Activated CD8-positive, alpha-beta memory T cell treated with anti-CD3 and anti-CD28 coated beads for 48 hours (primary cell): ENCODE measurements at regions not wholly inside any gene's neighbourhood (a gene's known extent, or its start where the extent isn't known, plus 50 kb on each side); places are given as distances from the start of the nearest gene placed in this dataset.

Experiments
- DNase-seq, 3 experiments: peaks; one replicate each; pipeline ENCODE4 v3.0.0-alpha.2; 2020; ENCODE audit warnings: low read depth in 2 of 3, low spot score in 2 of 3

DNA sequence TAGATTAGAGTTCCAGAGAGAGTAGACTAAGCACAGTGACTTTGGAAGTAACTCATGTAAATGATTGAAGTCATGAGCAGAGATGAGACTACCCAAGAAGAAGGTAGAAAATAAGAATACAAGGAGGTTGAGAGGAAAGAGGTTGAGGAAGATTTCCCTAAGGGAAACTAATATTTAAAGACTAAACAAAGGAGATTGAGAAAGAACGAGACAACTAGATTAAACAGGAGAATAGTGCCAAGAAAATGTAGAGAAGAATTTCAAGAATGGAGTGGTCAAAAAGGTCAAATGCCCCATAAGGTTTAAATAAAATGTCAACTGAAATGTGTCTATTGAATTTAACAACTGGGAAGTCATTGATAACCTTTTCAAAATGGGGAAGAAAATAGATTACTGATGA lies 59.0 kb downstream of the RPS29 start:
- DNase-seq: no peak

GRCh38 chr14:49526101-49526500 lies 60.1 kb downstream of the RPS29 start:
- DNase-seq: no peak

GRCh38 chr14:49516286-49516685 lies 69.9 kb downstream of the RPS29 start:
- no peak for DNase-seq

- no peak for DNase-seq
Measured at GRCh38 chr14:49512571-49512970, 73.6 kb downstream of the RPS29 start.

- no peak for DNase-seq
Measured at GRCh38 chr14:49512147-49512551, 74.0 kb downstream of the RPS29 start.

GRCh38 chr14:49508124-49508523 lies 78.1 kb downstream of the RPS29 start:
- no peak for DNase-seq

GRCh38 chr14:49506650-49507049 lies 79.5 kb downstream of the RPS29 start:
- DNase-seq: no peak

GRCh38 chr14:49505041-49505766 lies 81.0 kb downstream of the RPS29 start:
- no peak for DNase-seq

DNA sequence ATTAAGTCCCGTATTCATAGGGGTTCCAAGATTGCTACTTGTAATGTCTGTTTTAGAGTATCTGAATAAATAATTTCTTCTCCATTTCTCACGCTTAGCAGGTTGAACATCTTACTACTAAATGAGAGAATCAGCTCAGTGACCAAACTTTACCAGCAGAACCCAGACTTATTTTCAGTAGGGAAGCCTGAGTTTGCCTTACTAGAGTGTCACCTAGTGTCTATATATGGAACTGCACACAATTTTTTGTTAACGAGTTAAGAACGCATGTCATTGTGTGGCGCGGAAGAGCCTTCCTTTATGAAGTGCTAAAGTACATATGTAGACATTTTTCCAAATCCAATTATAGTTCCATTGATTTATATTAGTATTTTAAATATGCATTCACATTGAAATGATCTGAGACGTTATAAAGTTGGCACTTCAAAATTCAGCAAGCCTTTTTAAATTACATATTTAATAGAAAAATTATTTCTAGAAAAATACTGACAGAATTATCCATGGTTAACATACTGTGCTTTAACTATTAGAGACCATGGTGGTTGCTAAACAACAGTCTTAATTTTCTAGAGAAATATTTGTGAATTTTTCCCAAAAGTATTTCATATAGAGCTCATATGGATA lies 88.3 kb downstream of the RPS29 start:
- DNase-seq: no peak

DNA sequence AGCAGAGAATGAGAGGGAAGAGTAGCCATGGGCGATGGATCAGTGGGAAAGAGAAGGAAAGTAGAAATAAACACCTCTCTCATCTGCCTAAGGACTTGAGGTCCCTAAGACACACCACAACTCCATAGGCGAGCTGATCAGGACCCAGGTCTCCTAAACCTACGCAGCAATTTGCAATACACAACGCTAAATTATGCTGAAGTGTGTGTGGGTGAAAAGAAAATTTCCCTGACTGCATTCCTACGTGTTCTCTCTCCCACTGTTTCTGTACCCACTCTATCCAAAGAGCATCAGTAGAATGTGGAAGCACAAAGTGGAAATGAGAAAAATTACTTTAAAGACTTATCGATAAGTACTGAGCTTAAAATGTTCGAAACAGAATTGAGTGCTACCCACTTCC lies 88.9 kb downstream of the RPS29 start:
- DNase-seq: no peak

GRCh38 chr14:49494836-49495235 lies 91.3 kb downstream of the RPS29 start:
- no peak for DNase-seq

DNA sequence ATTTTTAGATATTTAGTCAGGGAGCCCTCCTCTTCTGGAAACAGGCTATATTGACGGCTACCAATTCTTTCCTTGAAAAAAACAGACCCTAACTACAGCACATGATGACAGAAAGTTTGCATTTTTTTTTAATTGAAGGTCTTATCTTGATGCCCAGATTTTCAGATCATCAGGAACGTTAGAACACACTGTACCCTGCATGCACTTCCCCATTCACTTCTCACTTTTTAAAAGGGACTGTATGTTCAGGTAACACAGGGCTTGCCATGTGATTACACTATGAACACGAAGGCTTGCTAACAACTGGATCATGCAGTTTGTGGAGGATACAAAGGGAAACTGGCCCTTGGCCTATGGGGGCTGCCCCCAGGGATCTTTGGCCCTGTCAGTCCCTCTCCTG lies 92.6 kb downstream of the RPS29 start:
- no peak for DNase-seq

GRCh38 chr14:49492151-49492550 lies 94.0 kb downstream of the RPS29 start:
- no peak for DNase-seq

DNA sequence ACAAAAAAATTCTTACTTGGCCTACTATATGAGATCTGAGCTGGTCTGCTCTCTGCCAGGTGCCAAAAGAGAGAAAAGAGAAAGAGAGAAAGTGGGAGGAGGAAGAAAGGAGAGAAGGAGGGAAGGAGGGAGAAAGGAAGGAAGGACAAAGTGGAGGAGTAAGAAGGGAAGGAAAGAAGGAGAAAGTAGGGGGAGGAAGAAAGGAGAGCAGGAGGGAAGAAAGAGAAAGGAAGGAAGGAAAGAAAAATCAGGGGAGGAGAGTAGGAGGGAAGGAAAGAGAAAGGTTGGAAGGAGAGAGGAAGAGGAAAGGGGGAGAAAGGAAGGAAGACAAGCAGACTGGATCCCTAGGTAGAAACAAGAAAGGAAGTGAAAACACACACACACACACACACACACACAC lies 96.8 kb downstream of the RPS29 start:
- DNase-seq: no peak

DNA sequence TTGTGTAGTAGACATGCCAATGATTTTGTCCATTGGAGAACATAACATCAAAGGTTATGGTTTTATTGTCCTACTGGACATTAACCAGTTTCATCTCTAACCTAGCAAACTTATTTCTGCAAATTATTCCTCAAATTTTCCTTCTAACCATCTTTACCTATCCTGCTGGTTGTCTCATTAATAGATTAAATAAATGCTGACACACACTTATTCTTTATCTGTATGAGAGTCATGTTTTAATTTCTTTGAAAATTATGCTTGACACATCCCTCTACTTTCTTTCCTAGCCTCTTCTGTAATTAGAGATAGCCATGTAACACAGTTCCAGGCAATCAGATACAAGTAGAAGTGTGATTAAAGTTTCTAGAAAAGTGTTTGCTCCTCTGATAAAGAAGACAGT lies 98.9 kb downstream of the RPS29 start:
- no peak for DNase-seq

DNA sequence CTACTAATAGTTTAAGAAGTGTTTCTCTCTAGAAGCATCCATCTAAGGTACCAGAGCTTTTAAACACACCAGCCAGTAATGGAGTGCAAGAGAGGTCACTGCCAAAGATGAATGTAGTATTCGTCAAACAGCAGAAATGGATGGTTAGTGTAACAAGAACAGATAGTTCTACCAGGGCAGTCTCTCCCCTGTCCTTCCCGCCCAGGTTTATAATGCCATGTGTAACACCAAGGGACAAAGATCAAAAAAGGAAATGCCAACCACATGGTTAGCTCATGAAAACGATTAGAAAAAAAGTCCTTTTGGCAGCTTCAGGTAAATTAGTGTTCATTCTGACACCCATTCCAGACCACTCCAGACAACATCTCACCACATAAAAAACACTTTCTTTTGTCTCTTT lies 100.9 kb downstream of the RPS29 start:
- no peak for DNase-seq

DNA sequence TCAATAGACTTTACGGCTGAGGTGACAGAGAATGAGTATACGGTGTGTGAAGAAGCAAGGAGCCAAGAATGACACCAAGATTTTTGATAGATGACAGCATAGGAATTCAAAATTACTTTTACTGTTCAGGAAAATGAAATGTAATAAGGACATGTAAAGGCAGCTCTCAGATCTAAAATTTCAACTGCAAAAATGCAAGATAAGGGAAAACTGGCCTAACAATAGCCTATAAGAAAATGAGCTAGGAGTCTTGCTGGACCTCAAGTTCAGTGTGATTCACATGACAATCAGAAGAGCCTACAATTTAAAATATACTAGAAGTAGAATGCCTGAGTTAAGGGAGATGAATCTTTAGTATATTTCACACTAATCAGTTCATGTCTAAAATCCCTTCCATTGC lies 102.0 kb downstream of the RPS29 start:
- no peak for DNase-seq

GRCh38 chr14:49483268-49483667 lies 102.9 kb downstream of the RPS29 start:
- no peak for DNase-seq

DNA sequence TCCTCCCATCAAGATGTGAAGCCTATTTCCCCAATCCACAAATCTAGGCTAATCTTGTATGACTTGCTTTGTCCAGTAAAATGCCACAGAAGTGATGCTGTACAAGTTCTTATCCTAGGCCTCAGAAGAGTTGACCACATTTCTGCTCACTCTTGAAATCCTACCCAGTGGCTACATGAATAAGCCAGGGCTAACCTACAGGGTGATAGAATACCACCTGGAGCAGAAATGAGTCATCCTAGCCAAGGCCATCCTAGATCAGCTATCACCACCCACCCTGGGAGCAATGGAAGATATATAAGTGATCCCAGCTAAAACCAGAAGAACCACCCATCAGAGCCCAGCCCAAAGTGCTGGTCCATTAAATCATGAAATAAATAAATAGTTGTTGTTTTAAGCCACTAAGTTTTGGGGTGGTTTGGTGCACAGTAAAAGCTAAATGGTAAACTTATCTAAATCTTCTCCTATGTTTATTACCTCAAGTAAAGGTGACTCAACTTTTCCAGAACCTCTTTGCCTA lies 105.1 kb downstream of the RPS29 start:
- no peak for DNase-seq

GRCh38 chr14:49480053-49480760 lies 106.0 kb downstream of the RPS29 start:
- no peak for DNase-seq

- DNase-seq: no peak
Measured at GRCh38 chr14:49479432-49479831, 106.7 kb downstream of the RPS29 start.

DNA sequence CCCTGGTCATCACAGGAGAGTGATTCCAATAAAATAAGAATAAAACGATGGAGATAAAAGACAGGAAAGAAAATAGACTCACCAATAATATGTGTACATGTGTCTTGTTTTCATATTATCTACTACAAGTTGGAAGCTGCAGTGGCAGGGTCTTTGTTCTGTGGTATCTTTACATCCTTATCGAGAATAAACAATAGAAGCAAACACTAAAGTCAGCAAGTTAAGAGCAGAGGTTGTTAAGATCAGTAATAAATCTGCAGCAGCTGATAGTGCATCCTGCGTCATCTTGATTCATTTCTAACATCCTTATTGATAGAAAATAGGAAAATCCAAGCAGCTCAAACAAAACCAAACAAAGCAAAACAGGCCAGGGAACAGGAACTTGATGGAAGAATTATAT lies 107.4 kb downstream of the RPS29 start:
- no peak for DNase-seq
